Rectal smooth muscle tissue (tissue), 1 donor: ENCODE measurements at regions not wholly inside any gene's neighbourhood (a gene's known extent, or its start where the extent isn't known, plus 50 kb on each side); places are given as distances from the start of the nearest gene placed in this dataset.
"Not testable (repeated sequence)": the region's sequence is repeated elsewhere in the genome, so short reads cannot be mapped to it uniquely, and the experiment has no call there.

Source experiments
- H3K27ac ChIP-seq: one replicate; pipeline ENCODE4 v1.7.0; 2013; ENCODE audit warnings: low read depth, low read length, inconsistent platforms
- H3K27me3 ChIP-seq: one replicate; pipeline ENCODE4 v1.7.0; 2013; ENCODE audit warnings: low read length; ENCODE audit not compliant: control insufficient read depth, insufficient read depth
- H3K36me3 ChIP-seq: one replicate; pipeline ENCODE4 v1.7.0; 2013; ENCODE audit warnings: low read length; ENCODE audit not compliant: control insufficient read depth, insufficient read depth
- H3K4me1 ChIP-seq: one replicate; pipeline ENCODE4 v1.7.0; 2013; ENCODE audit warnings: low read length; ENCODE audit not compliant: control insufficient read depth, insufficient read depth
- H3K4me3 ChIP-seq: one replicate; pipeline ENCODE4 v1.7.0; 2013; ENCODE audit warnings: low read length
- H3K9ac ChIP-seq: one replicate; pipeline ENCODE4 v1.7.0; 2013; ENCODE audit warnings: low read length

- H3K27me3 ChIP-seq, result peaks cover 2% of the 10 kb centered on the region
- H3K36me3 ChIP-seq, result no peaks in the 10 kb centered on the region
- H3K27ac ChIP-seq, result no peak overlapping the region
- no peak overlapping the region for H3K9ac ChIP-seq
- H3K4me1 ChIP-seq, result no peaks in the 10 kb centered on the region
- H3K4me3 ChIP-seq, result no peak overlapping the region
These were observed 170.8 kb downstream of the RGS9 start for GRCh38 chr17:65307961-65308316.

GRCh38 chr17:65307081-65307960, 170.2 kb downstream of the RGS9 start:
- no peaks in the 10 kb centered on the region for H3K36me3 ChIP-seq
- no peak overlapping the region for H3K4me3 ChIP-seq
- H3K27me3 ChIP-seq, result peaks cover 2% of the 10 kb centered on the region
- no peaks in the 10 kb centered on the region for H3K4me1 ChIP-seq
- H3K27ac ChIP-seq, result no peak overlapping the region
- H3K9ac ChIP-seq, result no peak overlapping the region

GRCh38 chr17:65305778-65306177, 168.6 kb downstream of the RGS9 start:
- no peak overlapping the region for H3K27ac ChIP-seq
- H3K9ac ChIP-seq, result no peak overlapping the region
- H3K27me3 ChIP-seq, result peaks cover 2% of the 10 kb centered on the region
- H3K4me1 ChIP-seq, result no peaks in the 10 kb centered on the region
- no peaks in the 10 kb centered on the region for H3K36me3 ChIP-seq
- no peak overlapping the region for H3K4me3 ChIP-seq

GRCh38 chr17:65305116-65305515, 167.9 kb downstream of the RGS9 start:
- Histone ChIP-seq H3K27me3 (peaks cover 2% of the 10 kb centered on the region), H3K4me1 (no peaks in the 10 kb centered on the region), H3K4me3 (no peak overlapping the region), H3K9ac (no peak overlapping the region), H3K27ac (no peak overlapping the region), H3K36me3 (no peaks in the 10 kb centered on the region)

GRCh38 chr17:65301882-65302281, 164.7 kb downstream of the RGS9 start:
- not testable (repeated sequence) for H3K36me3 ChIP-seq, H3K27me3 ChIP-seq, H3K4me3 ChIP-seq, H3K9ac ChIP-seq, H3K4me1 ChIP-seq, H3K27ac ChIP-seq

GRCh38 chr17:65301184-65301583, 164.0 kb downstream of the RGS9 start:
- H3K4me3 ChIP-seq, result no peak overlapping the region
- peaks cover 2% of the 10 kb centered on the region for H3K27me3 ChIP-seq
- H3K4me1 ChIP-seq, result no peaks in the 10 kb centered on the region
- H3K36me3 ChIP-seq, result no peaks in the 10 kb centered on the region
- H3K27ac ChIP-seq, result no peak overlapping the region
- H3K9ac ChIP-seq, result no peak overlapping the region

- Histone ChIP-seq H3K9ac (no peak overlapping the region), H3K27me3 (no peaks in the 10 kb centered on the region), H3K4me3 (no peak overlapping the region), H3K4me1 (no peaks in the 10 kb centered on the region), H3K36me3 (no peaks in the 10 kb centered on the region), H3K27ac (no peak overlapping the region)
These were observed 160.7 kb downstream of the RGS9 start for GRCh38 chr17:65297916-65298315.

GRCh38 chr17:65297384-65297783, 160.2 kb downstream of the RGS9 start:
- Histone ChIP-seq H3K9ac (no peak overlapping the region), H3K27me3 (no peaks in the 10 kb centered on the region), H3K27ac (no peak overlapping the region), H3K36me3 (no peaks in the 10 kb centered on the region), H3K4me1 (no peaks in the 10 kb centered on the region), H3K4me3 (no peak overlapping the region)

- Histone ChIP-seq H3K4me1 (no peaks in the 10 kb centered on the region), H3K9ac (no peak overlapping the region), H3K4me3 (no peak overlapping the region), H3K36me3 (no peaks in the 10 kb centered on the region), H3K27me3 (no peaks in the 10 kb centered on the region), H3K27ac (no peak overlapping the region)
These were observed 157.1 kb downstream of the RGS9 start for GRCh38 chr17:65294181-65294719.

GRCh38 chr17:65293584-65294180, 156.5 kb downstream of the RGS9 start:
- no peaks in the 10 kb centered on the region for H3K4me1 ChIP-seq
- no peak overlapping the region for H3K27ac ChIP-seq
- H3K27me3 ChIP-seq, result no peaks in the 10 kb centered on the region
- H3K4me3 ChIP-seq, result no peak overlapping the region
- H3K36me3 ChIP-seq, result no peaks in the 10 kb centered on the region
- H3K9ac ChIP-seq, result no peak overlapping the region

- H3K27me3 ChIP-seq, result no peaks in the 10 kb centered on the region
- H3K4me3 ChIP-seq, result no peak overlapping the region
- no peaks in the 10 kb centered on the region for H3K36me3 ChIP-seq
- no peak overlapping the region for H3K27ac ChIP-seq
- no peak overlapping the region for H3K9ac ChIP-seq
- H3K4me1 ChIP-seq, result no peaks in the 10 kb centered on the region
These were observed 155.3 kb downstream of the RGS9 start for GRCh38 chr17:65292430-65292829.

GRCh38 chr17:65291301-65291700, 154.1 kb downstream of the RGS9 start:
- not testable (repeated sequence) for H3K27me3 ChIP-seq, H3K27ac ChIP-seq, H3K4me1 ChIP-seq

GRCh38 chr17:65290616-65291015, 153.4 kb downstream of the RGS9 start:
- Histone ChIP-seq H3K27ac (no peak overlapping the region), H3K36me3 (no peaks in the 10 kb centered on the region), H3K4me1 (no peaks in the 10 kb centered on the region), H3K27me3 (no peaks in the 10 kb centered on the region), H3K4me3 (no peak overlapping the region), H3K9ac (no peak overlapping the region)

More at GRCh38 chr17:65291301-65291700, 154.1 kb downstream of the RGS9 start:
- H3K36me3 ChIP-seq, H3K4me3 ChIP-seq, H3K9ac ChIP-seq: not testable (repeated sequence)
